Brain microvascular endothelial cell (primary cell): ENCODE measurements at regions not wholly inside any gene's neighbourhood (a gene's known extent, or its start where the extent isn't known, plus 50 kb on each side); places are given as distances from the start of the nearest gene placed in this dataset.

Source experiments
- DNase-seq: peaks from one replicate; pipeline ENCODE4 v3.0.0-alpha.2; 2020
- H3K27ac ChIP-seq: fragments of 250-450 bp; sonication (Bioruptor Pico); 2 replicates; pipeline ENCODE4 v1.5.1; 2020; ENCODE audit warnings: mild to moderate bottlenecking, moderate library complexity
- H3K27me3 ChIP-seq: fragments of 250-450 bp; sonication (Bioruptor Pico); replicated peaks from 2 replicates; pipeline ENCODE4 v1.5.1; 2020; ENCODE audit warnings: mild to moderate bottlenecking
- H3K36me3 ChIP-seq: fragments of 250-450 bp; sonication (Bioruptor Pico); replicated peaks from 2 replicates; pipeline ENCODE4 v1.5.1; 2020; ENCODE audit warnings: mild to moderate bottlenecking
- H3K4me3 ChIP-seq: 2 replicates; pipeline ENCODE4 v1.5.1; 2011; ENCODE audit warnings: low read depth, mild to moderate bottlenecking, control low read depth, low read length, moderate library complexity
- in situ Hi-C: cut with HindIII; loops from 2 replicates; pipeline ENCODE4 v1.10.0; 2017; ENCODE audit warnings: low sequenced_read_pairs, low pct_ligation_motif_present
- TF ChIP-seq, protein P1 (sequence below): IDR thresholded peaks from 2 replicates; pipeline ENCODE4 v1.5.1; 2011; ENCODE audit warnings: low read depth, mild to moderate bottlenecking, moderate library complexity, low read length, control low read depth, inconsistent platforms; ENCODE audit errors: missing control alignments

DNA sequence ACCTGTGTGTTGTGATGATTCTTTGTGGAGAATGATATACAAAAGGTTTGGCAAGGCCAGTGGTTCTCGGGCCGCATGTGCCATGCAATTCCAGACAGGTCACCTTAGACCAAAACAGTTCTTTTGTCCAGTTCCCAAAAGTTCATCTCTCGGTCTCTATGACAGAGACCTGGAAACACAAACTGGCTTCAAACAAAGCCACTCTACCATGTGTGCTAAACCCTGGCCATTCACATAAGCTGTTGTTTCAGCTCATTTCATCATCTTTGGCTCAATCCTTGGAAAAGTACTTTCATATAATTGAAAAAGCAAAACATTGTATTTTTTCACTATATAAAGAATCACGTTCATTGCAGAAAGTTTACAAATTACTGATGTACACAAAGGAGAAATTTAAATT lies 210.5 kb upstream of the SEMA6A start:
- DNase-seq, result no peak
- Histone ChIP-seq H3K36me3 (no peaks in the 10 kb centered on the region), H3K27me3 (no peaks in the 10 kb centered on the region), H3K4me3 (no peak overlapping the region), H3K27ac (no peak overlapping the region)
- TF ChIP-seq, protein P1, sequence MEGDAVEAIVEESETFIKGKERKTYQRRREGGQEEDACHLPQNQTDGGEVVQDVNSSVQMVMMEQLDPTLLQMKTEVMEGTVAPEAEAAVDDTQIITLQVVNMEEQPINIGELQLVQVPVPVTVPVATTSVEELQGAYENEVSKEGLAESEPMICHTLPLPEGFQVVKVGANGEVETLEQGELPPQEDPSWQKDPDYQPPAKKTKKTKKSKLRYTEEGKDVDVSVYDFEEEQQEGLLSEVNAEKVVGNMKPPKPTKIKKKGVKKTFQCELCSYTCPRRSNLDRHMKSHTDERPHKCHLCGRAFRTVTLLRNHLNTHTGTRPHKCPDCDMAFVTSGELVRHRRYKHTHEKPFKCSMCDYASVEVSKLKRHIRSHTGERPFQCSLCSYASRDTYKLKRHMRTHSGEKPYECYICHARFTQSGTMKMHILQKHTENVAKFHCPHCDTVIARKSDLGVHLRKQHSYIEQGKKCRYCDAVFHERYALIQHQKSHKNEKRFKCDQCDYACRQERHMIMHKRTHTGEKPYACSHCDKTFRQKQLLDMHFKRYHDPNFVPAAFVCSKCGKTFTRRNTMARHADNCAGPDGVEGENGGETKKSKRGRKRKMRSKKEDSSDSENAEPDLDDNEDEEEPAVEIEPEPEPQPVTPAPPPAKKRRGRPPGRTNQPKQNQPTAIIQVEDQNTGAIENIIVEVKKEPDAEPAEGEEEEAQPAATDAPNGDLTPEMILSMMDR, result no peak
- in situ Hi-C loops, result no loop called here

DNA sequence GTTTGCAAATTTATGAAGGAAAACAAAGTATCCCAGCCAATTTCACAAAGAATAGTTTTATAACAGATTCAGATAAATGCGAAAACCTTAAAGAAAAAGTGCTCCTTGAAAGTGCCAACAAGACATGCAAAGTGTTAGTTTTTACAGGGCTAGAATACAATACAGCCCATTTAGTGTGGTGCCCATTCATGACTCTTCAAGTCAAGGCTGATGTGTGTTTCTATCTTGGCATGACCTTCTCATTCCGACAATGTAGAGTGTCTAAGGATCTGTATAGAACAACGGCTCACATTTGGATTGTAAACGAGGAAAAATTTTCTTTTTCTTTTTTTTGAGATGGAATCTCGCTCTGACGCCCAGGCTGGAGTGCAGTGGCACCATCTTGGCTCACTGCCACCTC lies 205.2 kb upstream of the SEMA6A start:
- in situ Hi-C loops, result no loop called here
- TF ChIP-seq, protein P1, result no peak

DNA sequence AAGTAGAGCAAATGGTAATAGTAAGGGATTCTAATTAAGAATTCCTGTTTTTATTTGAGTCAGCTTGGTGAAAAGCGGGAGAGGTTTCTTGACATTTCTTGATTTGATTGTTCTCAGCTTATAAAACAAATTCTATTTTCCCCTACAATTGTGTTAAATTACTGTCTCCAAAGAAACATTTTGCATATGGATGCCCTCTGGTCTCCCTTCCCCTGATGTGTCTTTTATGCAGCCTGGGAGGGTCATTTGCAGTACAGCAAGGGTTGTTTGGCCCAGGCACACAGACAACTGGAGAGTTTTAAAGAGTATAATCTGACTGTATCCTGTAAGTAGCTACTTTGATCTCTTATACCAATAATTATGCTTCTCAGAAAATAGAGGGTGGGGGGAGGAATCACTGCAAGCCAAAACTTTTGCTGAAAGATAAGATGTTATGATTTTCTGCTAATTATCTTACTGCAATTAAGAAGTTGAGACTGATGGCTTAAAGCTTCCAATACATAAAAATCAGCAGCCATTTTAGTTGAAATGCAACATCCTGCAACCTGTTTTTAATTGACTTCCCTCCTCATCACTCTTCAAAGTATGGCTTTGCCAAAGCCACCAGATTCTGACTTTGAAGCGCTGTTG lies 204.1 kb upstream of the SEMA6A start:
- Histone ChIP-seq H3K27me3 (no peaks in the 10 kb centered on the region), H3K36me3 (no peaks in the 10 kb centered on the region), H3K4me3 (no peak overlapping the region), H3K27ac (no peak overlapping the region)
- DNase-seq, result no peak
- TF ChIP-seq, protein P1, result no peak
- in situ Hi-C loops, result no loop called here

More for the DNA sequence above, 205.2 kb upstream of the SEMA6A start:
- Histone ChIP-seq H3K27ac (no peak overlapping the region), H3K36me3 (no peaks in the 10 kb centered on the region), H3K4me3 (no peak overlapping the region), H3K27me3 (no peaks in the 10 kb centered on the region)
- no peak for DNase-seq

DNA sequence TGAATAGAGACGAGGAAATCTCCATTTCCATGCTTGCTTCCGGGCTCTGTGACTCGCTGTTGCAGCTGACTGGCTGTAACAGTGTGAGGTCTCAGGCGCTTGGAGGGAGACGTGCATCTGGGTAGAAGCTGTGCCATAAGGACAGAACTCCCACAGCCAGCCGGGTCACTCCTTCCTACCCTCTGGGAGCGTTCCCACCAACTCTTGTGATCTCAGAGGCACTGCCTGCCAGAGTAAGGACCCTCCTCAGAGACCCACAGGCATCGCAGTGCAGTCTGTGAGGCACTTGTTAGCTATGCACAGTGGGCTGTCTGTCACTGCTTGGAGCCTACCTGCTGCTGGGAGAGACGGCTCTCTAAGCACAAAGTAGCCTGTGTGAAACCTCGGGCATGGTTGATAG lies 203.4 kb upstream of the SEMA6A start:
- no peak for DNase-seq
- in situ Hi-C loops, result no loop called here
- TF ChIP-seq, protein P1, result no peak

DNA sequence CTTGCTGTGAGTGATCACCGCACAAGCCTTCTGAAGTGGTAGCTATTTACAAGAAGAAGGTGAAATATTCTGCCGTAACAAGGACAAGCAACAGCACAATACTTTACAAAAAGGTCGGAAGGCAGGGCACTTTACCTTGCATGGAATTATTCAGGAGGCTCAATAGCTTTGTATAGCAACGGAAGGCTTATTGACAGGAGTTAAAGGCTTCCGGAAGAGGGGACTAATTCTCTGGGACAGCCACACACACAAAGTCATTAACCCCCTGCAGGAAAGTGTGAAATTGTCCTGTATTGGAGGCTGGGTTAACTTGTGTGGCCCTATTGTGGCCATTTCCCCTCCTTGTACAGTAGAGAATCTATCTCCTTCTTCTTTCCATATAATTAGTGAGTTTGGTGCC lies 199.3 kb upstream of the SEMA6A start:
- Histone ChIP-seq H3K27me3 (no peaks in the 10 kb centered on the region), H3K27ac (no peak overlapping the region), H3K36me3 (no peaks in the 10 kb centered on the region), H3K4me3 (no peak overlapping the region)
- DNase-seq, result no peak
- in situ Hi-C loops, result no loop called here
- TF ChIP-seq, protein P1, result no peak

More for the DNA sequence above, 203.4 kb upstream of the SEMA6A start:
- Histone ChIP-seq H3K4me3 (no peak overlapping the region), H3K27me3 (no peaks in the 10 kb centered on the region), H3K36me3 (no peaks in the 10 kb centered on the region), H3K27ac (no peak overlapping the region)

DNA sequence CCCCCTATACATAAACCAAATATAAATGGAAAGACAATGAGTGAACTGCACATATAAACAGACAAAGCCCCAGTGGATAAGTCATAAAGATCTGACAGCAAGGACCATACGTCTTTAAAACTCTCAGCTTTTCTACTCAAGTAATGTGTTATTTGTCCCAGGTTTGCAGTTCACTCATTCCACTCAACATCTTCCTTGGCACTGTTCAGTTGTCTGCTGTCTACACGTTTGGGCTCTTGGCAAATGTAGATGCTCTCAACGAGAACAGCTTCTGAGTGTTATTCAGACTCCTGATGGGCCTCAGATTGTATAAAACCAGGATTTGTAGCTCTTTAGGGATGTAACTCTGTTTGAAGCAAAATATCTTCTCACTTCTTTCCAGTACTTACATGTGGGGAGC lies 198.2 kb upstream of the SEMA6A start:
- in situ Hi-C loops, result no loop called here
- DNase-seq, result no peak

More for the DNA sequence above, 198.2 kb upstream of the SEMA6A start:
- Histone ChIP-seq H3K27ac (no peak overlapping the region), H3K27me3 (no peaks in the 10 kb centered on the region), H3K4me3 (no peak overlapping the region), H3K36me3 (no peaks in the 10 kb centered on the region)
- TF ChIP-seq, protein P1, result no peak
